HL-60/S4 treated with phorbol 12-myristate 13-acetate at 8.2 ng/mL for 4 days and 3 days (cell line): ENCODE measurements at regions not wholly inside any gene's neighbourhood (a gene's known extent, or its start where the extent isn't known, plus 50 kb on each side); places are given as distances from the start of the nearest gene placed in this dataset.
"Not testable (repeated sequence)": the region's sequence is repeated elsewhere in the genome, so short reads cannot be mapped to it uniquely, and the experiment has no call there.

Source experiments
- in situ Hi-C: fragments of 300-500 bp; cut with MboI; formaldehyde crosslinking; loops from 2 replicates; pipeline ENCODE4 v1.15.0; 2022; ENCODE audit warnings: low sequenced_read_pairs

DNA sequence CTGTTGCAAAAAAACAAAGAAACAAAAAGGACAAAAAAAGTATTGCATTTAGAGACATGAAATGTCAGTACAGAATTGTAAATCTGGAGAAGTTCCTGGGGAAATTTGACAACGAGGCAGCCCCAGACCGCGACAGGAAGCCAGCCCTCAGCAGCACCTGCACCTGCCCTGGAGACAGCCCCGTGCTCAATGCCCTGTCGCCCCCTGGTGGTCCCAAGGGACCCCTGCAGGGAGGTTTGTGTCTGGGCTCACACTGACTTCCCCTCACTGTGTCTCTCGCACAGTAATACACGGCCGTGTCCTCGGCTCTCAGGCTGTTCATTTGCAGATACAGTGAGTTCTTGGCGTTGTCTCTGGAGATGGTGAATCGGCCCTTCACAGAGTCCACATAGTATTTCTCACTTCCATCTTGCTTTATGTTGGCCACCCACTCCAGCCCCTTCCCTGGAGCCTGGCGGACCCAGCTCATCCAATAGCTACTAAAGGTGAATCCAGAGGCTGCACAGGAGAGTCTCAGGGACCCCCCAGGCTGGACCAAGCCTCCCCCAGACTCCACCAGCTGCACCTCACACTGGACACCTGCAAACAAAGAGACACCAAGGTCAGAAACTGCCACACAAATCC is 535.6 kb downstream of the TMEM121 start:
- in situ Hi-C loops = not testable (repeated sequence)

DNA sequence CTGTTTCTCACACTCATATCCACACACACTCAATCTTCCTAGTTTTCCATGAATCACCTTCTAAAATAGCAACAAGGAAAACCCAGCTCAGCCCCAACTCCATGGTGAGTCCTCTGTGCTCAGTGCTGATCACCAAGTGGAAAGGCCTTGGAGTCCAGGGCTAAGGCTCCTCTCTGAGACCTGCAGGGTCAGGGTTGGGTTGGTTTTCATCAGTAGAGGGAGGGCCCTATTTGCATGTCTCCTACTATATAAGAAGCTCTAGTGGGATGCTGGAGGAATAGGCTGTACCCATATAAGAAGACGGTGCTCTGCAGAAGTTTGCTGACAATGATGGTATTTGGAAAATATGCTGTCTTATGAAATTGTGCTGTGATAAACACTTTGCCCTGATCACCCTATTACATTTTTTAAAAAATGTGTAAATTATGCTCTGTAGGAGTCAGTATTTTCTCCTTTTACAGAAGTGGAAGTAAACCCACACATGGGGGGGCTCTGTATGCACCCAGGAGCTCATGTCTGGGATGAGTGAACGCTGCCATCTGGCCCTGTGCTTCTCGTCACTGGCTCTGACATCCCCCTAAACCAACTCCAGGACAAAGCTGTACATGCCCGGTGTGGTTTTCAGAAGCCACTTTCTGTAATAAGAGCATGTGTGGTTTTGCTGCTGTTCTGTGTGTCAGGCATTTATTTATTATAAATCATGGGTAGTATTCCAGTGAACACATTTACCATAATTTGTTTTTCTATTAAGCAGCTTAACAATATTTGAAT is 536.3 kb downstream of the TMEM121 start:
- in situ Hi-C loops = no loop called here

DNA sequence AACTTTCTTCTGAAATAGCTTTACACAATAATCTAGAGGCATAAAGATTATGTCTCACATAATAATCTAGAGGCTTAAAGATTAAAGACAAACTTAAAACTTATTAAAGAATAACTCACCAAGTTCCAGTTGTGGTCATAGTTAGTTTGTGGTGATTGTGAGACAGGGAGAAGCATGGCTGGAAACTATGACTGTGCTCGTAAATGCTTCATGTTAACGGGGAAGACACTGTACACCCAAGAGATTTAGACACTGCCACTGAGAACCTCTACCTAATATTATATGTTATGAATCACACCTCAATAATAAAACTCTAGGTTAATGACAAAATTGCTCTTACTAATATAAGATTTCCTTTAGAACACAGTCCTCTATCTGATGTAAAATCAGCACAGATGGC is 541.6 kb downstream of the TMEM121 start:
- in situ Hi-C loops = no loop called here

DNA sequence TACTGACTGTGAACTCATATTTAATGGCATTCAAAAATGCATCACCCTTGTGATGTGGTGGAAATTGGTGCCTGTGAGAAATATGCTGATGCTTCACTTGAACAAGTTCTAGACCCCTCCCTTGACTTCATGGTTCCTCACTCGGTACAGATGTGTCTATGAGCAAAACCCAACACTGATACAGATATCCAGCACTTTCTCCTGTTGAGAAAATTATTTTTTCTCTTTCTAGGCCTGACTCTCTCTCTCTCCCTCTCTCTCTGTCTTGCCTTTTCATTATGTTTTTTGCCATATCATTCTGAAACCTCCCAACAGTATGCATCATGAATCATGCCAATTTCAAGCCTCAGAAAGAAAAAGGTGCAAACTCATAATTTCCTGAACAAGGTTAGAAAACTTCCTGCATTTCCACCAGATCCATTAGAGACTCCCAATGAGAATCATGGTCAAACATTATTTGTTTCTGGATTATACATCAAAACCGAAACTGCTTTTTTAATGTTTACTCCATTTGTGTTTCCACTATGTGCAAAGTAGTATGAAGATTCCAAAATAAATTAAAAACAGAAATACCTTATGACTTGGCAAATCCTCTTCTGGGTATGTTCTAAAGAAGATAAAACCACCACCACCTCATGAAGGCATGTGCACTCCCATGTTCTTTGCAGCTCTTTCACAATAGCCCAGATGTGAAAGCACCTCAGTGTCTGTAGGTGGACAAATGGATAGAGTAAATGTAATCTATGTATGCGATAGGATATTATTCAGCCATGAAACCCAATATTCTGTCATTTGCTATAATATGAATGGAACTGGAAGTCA is 543.6 kb downstream of the TMEM121 start:
- in situ Hi-C loops = no loop called here

DNA sequence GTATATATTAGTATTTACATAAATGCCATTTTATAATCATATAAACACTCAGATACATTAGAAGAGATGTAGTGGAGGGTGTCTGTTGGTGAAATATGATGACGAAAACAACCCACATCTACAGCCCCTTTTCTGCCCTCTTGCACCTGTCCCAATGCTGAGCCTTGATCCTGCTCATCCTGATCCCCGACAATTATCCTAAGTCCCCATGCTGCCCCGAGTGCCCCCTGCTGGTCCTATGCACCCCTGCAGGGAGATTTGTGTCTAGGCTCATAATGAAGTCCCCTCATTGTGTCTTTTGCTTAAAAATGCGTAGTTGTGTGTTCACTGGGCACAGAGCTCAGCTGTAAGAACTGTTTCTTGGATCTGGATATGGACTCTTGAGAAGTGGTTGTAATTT is 554.5 kb downstream of the TMEM121 start:
- in situ Hi-C loops = no loop called here

DNA sequence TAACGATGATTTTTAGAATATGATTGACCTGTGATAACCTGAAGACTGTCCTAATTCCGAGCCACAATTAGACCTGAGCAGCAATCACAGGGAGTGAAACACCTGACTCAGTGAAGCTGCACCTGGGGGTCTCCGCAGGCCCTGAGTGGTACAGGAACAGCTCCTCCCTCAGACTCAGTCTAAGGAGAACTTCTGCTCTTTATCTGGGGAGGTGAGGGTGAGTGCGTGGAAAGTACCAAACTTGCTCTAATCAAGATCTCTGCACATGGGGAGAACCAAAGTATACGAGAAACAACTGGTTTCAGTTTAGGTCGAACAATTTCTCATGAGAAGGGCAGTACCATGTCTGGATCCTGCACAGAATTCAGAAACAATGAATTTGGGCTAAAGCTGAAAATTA is 555.3 kb downstream of the TMEM121 start:
- in situ Hi-C loops = not testable (repeated sequence)

DNA sequence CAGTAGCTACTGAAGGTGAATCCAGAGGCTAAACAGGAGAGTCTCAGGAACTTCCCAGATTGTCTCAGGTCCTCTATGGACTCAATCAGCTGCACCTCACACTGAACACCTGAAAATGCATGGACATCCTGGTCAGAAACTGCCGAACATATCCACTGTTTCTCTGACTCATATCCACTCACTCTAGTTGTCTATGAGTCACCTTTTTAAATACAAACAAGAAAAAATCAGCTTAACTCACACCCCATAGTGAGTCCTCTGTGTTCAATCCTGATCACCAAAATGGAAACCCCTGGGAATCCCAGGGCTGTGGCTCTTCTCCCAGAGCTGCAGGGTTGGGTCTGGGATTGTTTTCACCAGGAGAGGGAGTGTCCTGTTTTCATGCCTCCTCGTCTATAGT is 556.7 kb downstream of the TMEM121 start:
- in situ Hi-C loops = no loop called here

DNA sequence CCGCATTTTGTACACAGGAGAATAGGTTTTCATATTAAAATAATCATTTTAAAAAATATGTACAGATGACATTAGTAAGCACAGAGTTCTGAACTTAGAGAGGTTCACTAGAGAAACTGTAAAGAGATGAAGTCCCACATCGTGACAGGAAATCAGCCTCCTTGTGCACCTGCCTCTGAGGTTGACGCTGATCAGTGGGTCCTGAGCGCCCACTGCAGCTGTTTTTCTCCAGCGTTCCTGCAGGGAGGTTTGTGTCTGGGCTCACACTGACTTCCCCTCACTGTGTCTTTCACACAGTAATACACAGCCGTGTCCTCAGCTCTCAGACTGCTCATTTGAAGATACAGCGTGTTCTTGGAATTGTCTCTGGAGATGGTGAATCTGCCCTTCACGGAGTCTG is 561.5 kb downstream of the TMEM121 start:
- in situ Hi-C loops = no loop called here

DNA sequence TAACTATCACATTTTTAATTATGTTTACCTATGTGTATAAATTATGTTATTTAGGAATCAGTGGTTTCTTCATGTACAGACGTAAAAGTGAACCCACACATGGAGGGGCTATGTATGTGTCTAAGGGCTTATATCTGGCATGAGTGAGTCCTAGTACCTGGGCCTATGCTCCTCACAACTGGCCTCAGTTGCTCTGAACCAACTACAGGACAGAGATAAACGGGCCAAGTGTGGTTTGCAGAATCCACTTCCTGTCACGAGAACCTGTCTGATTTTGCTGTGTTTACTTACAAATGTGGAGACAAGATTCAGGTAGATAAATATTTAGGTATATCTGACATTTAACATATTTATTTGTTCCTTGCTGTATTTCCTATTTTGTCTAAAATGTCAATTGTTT is 562.5 kb downstream of the TMEM121 start:
- in situ Hi-C loops = not testable (repeated sequence)

DNA sequence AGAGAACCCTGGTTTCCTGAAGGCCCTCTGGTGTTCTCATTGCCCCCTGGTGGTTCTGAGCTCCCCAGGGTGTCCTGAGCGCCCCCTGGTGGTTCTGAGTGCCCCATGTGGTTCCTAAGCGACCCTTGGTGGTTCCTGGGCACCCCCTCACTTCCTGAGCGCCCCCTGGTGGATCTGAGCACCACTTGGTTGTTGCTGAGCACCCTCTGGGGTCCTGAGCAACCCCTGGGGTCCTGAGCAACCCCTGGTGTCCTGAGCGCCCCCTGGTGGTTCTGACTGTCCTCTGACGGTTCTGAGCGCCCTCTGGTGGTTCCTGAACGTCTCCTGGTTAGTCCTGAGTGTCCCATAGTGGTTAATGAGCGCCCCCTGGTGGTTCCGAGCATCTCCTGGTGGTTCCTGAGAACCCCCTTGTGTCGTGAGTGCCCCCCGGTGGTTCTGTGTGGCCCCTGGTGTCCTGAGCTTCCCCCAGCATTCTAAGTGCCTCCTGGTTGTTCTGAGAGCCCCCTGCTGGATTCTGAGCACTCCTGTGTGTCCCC is 568.3 kb downstream of the TMEM121 start:
- in situ Hi-C loops = no loop called here

DNA sequence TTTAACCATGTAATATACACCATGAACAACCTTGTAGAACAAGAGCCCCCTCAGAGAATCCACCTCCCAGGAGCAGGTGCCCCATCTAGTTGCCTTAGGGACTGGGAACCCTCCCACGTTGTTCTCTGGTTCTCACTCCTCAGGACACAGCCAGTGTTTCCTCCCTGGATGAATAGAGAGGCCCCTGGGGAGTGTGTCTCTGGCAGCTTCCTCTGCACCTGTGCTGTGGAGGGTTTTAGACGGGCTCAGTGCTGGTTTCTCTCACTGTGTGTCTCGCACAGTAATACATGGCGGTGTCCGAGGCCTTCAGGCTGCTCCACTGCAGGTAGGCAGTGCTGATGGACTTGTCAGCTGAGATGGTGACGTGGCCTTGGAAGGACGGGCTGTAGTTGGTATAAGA is 581.3 kb downstream of the TMEM121 start:
- in situ Hi-C loops = no loop called here

DNA sequence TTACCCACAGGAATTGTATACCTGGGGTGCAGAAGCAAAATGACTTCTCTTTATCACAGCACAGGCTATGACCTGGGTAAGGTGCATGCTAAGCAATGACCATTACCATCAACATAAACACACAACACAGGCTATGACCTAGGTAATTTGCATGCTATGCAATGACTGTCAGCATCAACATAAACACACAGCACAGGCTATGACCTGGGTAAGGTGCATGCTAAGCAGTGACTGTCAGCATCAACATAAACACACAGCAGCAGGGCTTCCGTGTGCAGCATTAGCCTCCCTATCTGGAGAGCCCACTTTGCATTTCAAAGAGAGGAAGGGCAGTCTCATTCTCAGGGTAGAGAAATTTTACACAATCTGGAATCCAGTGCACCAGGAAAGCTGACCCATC is 583.0 kb downstream of the TMEM121 start:
- in situ Hi-C loops = no loop called here

DNA sequence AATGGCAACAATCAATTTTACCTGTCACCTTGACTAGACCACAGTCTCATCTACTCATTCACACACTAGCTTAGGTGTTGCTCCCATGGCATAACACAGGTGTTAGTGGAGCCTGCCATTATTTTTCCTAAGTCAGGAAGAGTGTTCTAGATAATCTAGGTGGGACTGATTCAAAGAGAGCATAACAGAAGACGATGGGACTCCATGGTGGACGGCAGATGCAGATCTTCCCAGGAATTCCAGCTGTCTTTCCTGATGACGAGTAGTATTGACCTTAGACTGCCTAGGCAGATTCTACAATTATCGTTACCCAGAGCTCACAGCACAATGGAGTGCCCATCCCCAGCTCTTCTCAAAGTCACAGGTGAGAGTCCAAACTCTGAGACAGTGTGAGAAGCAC is 589.0 kb downstream of the TMEM121 start:
- in situ Hi-C loops = no loop called here

DNA sequence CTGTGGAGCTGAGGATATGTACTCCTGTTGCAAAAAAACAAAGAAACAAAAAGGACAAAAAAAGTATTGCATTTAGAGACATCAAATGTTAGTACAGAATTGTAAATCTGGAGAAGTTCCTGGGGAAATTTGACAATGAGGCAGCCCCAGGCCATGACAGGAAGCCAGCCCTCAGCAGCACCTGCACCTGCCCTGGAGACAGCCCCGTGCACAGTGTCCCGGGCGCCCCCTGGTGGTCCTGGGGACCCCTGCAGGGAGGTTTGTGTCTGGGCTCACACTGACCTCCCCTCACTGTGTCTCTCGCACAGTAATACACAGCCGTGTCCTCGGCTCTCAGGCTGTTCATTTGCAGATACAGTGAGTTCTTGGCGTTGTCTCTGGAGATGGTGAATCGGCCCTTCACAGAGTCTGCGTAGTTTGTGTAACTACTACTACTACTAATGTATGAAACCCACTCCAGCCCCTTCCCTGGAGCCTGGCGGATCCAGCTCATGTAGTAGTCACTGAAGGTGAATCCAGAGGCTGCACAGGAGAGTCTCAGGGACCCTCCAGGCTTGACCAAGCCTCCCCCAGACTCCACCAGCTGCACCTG is 590.1 kb downstream of the TMEM121 start:
- in situ Hi-C loops = not testable (repeated sequence)

DNA sequence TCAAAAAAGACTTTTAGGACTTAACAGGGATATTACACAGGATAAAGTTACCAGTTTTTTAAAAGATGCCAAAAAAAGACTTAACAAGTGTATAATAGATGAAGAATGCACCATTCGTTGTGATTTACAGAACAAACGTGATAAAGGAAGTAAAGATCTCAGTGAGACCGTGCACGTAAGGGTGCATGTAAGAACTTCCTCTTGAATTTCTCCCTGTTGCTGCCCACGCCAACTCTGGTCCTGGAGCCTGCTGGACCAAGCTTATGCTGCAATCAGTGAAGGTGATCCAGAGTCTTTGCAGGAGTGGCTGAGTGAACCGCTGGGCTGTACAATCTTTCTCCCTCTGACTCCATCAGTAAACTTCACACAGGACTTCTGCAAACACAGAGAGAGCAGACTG is 593.7 kb downstream of the TMEM121 start:
- in situ Hi-C loops = no loop called here

DNA sequence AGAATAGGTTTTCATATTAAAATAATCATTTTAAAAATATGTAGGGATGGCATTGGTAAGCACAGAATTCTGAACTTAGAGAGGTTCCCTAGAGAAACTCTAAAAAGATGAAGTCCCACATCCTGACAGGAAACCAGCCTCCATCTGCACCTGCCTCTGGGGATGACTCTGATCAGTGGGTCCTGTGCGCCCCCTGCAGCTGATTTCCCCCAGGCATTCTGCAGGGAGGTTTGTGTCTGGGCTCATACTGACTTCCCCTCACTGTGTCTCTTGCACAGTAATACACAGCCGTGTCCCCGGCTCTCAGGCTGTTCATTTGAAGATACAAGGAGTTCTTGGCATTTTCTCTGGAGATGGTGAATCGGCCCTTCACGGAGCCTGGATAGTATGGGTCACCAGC is 602.9 kb downstream of the TMEM121 start:
- in situ Hi-C loops = no loop called here

DNA sequence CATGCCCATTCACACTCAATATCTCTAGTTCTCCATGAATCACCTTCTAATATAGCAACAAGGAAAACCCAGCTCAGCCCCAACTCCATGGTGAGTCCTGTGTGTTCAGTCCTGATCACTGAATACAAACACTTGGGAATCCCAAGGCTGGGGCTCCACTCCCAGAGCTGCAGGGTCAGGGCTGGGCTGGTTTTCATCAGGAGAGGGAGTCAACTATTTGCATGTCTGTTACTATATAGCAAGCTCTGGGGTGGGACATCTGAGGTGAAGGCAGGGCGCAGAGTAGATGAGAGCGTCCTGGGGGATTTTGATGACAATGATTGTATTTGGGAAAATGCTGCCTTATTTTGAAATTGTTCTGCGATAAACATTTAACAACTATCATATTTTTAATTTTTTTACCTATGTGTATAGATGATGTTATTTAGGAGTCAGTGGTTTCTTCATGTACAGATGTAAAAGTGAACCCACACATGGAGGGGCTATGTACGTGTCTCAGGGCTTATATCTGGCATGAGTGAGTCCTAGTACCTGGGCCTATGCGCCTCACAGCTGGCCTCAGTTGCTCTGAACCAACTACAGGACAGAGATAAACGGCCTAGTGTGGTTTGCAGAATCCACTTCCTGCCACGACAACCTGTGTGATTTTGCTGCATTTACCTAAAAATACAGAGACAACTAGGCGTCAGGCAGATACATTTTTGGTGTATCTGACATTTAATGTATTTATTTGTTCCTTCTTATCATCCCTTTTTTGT is 603.7 kb downstream of the TMEM121 start:
- in situ Hi-C loops = not testable (repeated sequence)

DNA sequence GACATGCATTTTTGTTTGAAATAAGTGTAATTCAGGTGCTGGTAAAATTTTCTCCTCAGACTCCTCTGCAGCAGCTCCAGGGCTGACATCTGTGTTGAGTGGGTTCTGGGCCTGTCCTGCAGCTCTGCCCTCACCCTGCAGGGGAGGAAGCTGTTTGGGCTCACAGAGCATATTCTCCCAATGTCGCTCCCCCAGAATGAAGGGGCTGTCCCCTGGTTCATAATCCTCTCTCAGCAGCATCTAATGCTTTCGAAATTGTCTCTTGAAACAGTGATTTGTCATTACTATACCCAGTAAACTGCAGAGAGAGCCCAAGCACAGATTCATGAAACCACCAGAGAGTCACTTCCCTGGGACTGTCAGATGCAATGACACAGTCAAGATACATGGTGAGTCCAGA is 606.7 kb downstream of the TMEM121 start:
- in situ Hi-C loops = not testable (repeated sequence)

DNA sequence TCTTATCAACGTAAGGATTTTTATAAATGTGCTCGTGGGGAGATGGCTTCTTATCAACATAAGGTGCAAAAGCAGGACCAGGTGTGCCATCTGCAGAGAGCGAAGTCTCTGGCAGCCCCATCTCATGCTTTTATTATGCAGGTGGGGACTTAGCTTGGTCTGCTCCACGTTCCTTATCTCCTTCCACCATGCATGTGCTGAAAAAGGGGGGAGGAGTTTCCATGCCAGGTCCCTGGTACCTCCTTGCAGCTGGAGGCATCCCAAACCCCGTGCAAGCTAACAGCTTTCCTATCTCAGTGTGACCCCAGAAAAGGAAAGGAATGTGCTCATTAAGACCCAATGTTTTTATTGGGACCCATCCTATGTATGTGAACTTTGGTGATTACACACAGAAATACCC is 608.5 kb downstream of the TMEM121 start:
- in situ Hi-C loops = no loop called here
